Heart right ventricle (tissue), 16 donors: ENCODE measurements at regions not wholly inside any gene's neighbourhood (a gene's known extent, or its start where the extent isn't known, plus 50 kb on each side); places are given as distances from the start of the nearest gene placed in this dataset.
A peak's percentile ranks its signal among the peaks of the same experiment; 100 is the strongest.

Experiments used
- ATAC-seq, 8 donors: fragments of 200-7000 bp; cut with Tn5 transposase; one replicate each; pipeline ENCODE4 v1.9.1; 2020; ENCODE audit warnings: mild to moderate bottlenecking in 8 of 8, moderate library complexity in 8 of 8, moderate number of reproducible peaks in 1 of 8
- DNase-seq, 2 donors: peaks; one replicate each; pipeline ENCODE4 v3.0.0-alpha.2; 2020
- H3K27ac ChIP-seq, 10 donors: fragments of 200-600 bp; sonication (generic) in 2 of 10; one replicate each; pipeline versions ENCODE4 v1.5.0 to v1.8.0; 2020 to 2022; ENCODE audit warnings: mild to moderate bottlenecking in 3 of 10
- H3K27me3 ChIP-seq, 7 donors: fragments of 200-600 bp; one replicate each; pipeline ENCODE4 v1.8.0; 2021 to 2022; ENCODE audit warnings: mild to moderate bottlenecking in 2 of 7
- H3K36me3 ChIP-seq, 9 donors: fragments of 200-600 bp; sonication (generic) in 1 of 9; one replicate each; pipeline versions ENCODE4 v1.5.0 to v1.8.0; 2020 to 2022; ENCODE audit warnings: mild to moderate bottlenecking in 2 of 9
- H3K4me1 ChIP-seq, 9 donors: fragments of 200-600 bp; sonication (generic) in 1 of 9; one replicate each; pipeline versions ENCODE4 v1.5.0 to v1.8.0; 2020 to 2022; ENCODE audit warnings: mild to moderate bottlenecking in 4 of 9
- H3K4me3 ChIP-seq, 10 donors: fragments of 200-600 bp; sonication (generic) in 2 of 10; one replicate each; pipeline versions ENCODE4 v1.5.0 to v1.8.0; 2020 to 2022; ENCODE audit warnings: mild to moderate bottlenecking in 7 of 10, moderate library complexity in 2 of 10
- H3K9me3 ChIP-seq, 11 donors: fragments of 200-600 bp in 10 of 11; sonication (generic) in 2 of 11; one replicate each; pipeline versions ENCODE4 v1.5.0 to v1.8.0; 2013 to 2022; ENCODE audit warnings: mild to moderate bottlenecking in 2 of 11, control low read depth in 1 of 11, moderate library complexity in 1 of 11
- WGBS, 2 donors: extraction: QIAGEN DNeasy Blood & Tissue Kit; methylation state at CpG; one replicate each; pipeline ENCODE4 v1.1.7; 2013; ENCODE audit warnings: inconsistent platforms in 1 of 2; 5-methylcytosine and 5-hydroxymethylcytosine counted together
- intact Hi-C, 10 donors: fragments of 100-400 bp; cut with DNase I; formaldehyde crosslinking; loops; one replicate each; pipeline versions ENCODE4 v1.11.1 to v1.14.2; 2022
- TF ChIP-seq, protein P1 (sequence below), 9 donors: fragments of 200-600 bp; sonication (generic) in 2 of 9; IDR thresholded peaks; one replicate each; pipeline versions ENCODE4 v1.5.0 to v1.8.0; 2021 to 2022; ENCODE audit warnings: antibody characterized with exemption in 9 of 9, mild to moderate bottlenecking in 5 of 9, moderate library complexity in 1 of 9
- donor health status: Arrhythmogenic right ventricular cardiomyopathy.
- donor health status: ischemic (EF 13 %, LVEDD 7.1; RV severe dilation, severe dysfunction).
- donor health status: healthy with polysubstance abuse.
- donor health status: DM: no; HTN: yes; CAD: no.
- donor health status: DM: no; HTN: no; CAD: no.
- donor health status: ischemic (EF 25% LVEDD 6.9; RV normal size, moderate dysfunction).
- donor health status: ischemic (EF 25% LVEDD 5.7; RV mildly dilated, moderate dysfunction).
- donor health status: healthy.
- donor health status: DM: yes; HTN: yes; CAD: no.
- donor health status: Ischemic cardiomyopathy.
- donor health status: ischemic (EF 35%, LVEDD 5.7; RV mildly dilated, moderate dysfunction).
- donor health status: nonischemic (EF 11% LVEDD 7.7; RV severe dilation, severe dysfunction).
- donor health status: DM: yes; HTN: yes; CAD: no.
- donor health status: PGD.
- donor health status: ischemic (EF 29% LVEDD 5.4; RV normal size, mild dysfunction).
- donor health status: nonischemic (EF 23%, LVEDD 6.1; RV moderate dilation, normal function).

DNA sequence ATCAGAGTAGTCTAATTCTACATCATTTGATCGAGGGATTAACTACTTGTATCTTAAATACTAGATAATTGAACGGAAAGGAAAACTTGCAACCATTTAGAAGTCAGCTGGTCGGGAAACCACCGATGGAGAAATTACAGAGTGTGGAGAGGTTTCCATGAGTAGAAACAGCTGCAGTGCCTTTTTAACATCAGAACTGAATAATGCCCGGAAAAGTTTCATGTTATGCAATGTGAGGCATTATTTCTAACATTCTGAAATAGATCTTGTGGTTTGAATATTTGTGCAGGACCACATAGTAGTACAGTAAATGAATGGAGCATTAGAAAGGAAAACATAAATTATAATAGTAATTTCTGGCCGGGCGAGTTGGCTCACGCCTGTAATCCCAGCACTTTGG lies 88.1 kb upstream of the RNF180 start:
- intact Hi-C loops = loop anchor here in 2 of 10 donors (10.0 kb wide), 2 partner anchors 137 to 537 kb away; no protein-coding TSS in a partner anchor

DNA sequence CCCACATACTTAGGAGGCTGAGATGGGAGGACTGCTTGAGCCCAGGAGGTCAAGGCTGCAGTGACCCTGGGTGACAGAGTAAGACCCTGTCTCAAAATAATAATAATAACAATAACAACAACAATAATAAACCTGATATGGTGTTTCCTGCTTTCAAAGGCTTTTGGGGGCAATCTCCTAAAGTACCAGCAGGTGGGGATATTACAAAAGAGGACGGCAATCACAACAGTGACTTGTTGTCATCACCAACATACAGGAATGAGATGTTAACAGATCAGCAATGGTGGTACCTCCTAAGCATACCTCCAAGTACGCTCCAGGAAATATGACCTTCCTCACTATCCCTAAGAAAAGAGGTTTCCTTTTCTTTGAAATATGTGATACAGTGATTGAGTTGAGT lies 91.1 kb upstream of the RNF180 start:
- 7 to 9% methylated on average over 2 of the region's 2 CpGs for WGBS, 2 donors
- H3K4me3 ChIP-seq = no peak overlapping the region
- intact Hi-C loops = loop anchor here in 4 of 10 donors (5.0 to 10.0 kb wide), 5 partner anchors 133 to 540 kb away; no protein-coding TSS in a partner anchor
- ATAC-seq (peak in 1 of 8 donors; percentile 41), DNase-seq (no peak)
- no peaks in the 10 kb centered on the region for H3K4me1 ChIP-seq
- no peaks in the 10 kb centered on the region for H3K36me3 ChIP-seq
- TF ChIP-seq, protein P1, sequence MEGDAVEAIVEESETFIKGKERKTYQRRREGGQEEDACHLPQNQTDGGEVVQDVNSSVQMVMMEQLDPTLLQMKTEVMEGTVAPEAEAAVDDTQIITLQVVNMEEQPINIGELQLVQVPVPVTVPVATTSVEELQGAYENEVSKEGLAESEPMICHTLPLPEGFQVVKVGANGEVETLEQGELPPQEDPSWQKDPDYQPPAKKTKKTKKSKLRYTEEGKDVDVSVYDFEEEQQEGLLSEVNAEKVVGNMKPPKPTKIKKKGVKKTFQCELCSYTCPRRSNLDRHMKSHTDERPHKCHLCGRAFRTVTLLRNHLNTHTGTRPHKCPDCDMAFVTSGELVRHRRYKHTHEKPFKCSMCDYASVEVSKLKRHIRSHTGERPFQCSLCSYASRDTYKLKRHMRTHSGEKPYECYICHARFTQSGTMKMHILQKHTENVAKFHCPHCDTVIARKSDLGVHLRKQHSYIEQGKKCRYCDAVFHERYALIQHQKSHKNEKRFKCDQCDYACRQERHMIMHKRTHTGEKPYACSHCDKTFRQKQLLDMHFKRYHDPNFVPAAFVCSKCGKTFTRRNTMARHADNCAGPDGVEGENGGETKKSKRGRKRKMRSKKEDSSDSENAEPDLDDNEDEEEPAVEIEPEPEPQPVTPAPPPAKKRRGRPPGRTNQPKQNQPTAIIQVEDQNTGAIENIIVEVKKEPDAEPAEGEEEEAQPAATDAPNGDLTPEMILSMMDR (IDR thresholded peaks at IDR 0.05) = peak in 8 of 9 donors; percentile 20 to 65 (median 58)
- no peak overlapping the region for H3K27ac ChIP-seq
- no peaks in the 10 kb centered on the region for H3K27me3 ChIP-seq
- no peaks in the 10 kb centered on the region for H3K9me3 ChIP-seq

More for the DNA sequence above, 88.1 kb upstream of the RNF180 start:
- Histone ChIP-seq H3K4me3 (no peak overlapping the region), H3K27ac (no peak overlapping the region), H3K4me1 (no peaks in the 10 kb centered on the region), H3K36me3 (no peaks in the 10 kb centered on the region), H3K9me3 (no peaks in the 10 kb centered on the region), H3K27me3 (no peaks in the 10 kb centered on the region)
- DNase-seq (no peak), ATAC-seq (no peak)
- 81 to 85% methylated on average over 8 of the region's 8 CpGs for WGBS, 2 donors
- TF ChIP-seq, protein P1 (IDR thresholded peaks at IDR 0.05) = no peak

DNA sequence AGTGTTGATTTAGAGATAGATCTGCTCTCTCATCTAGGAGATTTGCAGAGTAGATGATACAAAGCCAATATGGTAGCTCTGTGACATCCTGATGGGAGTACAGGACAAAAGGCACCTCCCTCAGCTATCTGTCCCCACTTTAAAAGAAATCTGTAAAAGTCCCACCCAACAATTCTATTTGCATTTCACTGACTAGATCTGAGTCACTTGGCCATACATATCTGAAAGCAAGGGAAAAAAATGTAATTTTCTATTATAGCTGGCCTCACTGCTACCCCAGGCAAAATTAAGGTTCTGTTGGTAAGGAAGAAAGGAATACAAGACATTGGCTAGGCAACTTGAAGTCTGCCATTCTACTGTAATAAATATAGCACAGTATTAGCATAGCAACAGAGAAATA lies 96.2 kb upstream of the RNF180 start:
- peaks cover 0 to 3% (median 0%) of the 10 kb centered on the region in 7 donors for H3K27me3 ChIP-seq
- H3K36me3 ChIP-seq = no peaks in the 10 kb centered on the region
- H3K27ac ChIP-seq = no peak overlapping the region
- no peaks in the 10 kb centered on the region for H3K4me1 ChIP-seq
- intact Hi-C loops = no loop called here
- H3K9me3 ChIP-seq = peaks cover 0 to 12% (median 0%) of the 10 kb centered on the region in 11 donors
- H3K4me3 ChIP-seq = no peak overlapping the region
- TF ChIP-seq, protein P1 (IDR thresholded peaks at IDR 0.05) = no peak
- ATAC-seq (no peak), DNase-seq (no peak)

DNA sequence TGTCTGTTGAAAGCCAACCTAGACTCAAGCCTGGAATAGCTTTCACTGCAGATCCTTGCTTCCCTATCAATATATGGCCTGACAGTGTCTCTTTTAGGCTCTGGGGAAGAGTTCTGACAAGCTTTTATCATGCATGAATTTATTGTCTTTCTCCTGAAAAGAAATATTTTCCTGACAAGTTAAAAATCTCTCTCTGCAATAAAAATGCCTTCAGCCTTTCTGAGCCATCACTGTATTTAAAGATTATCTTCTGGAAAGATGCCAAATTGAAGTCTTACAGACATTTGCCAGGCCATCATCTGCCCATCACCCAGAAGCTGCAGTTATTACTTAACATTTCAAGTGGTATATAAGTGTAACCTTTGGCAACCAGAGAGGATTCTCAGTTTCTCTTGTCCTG lies 88.1 kb upstream of the HTR1A start:
- TF ChIP-seq, protein P1 (IDR thresholded peaks at IDR 0.05) = no peak
- Histone ChIP-seq H3K27me3 (no peaks in the 10 kb centered on the region), H3K4me3 (no peak overlapping the region), H3K4me1 (no peaks in the 10 kb centered on the region), H3K9me3 (peaks cover 0 to 40% (median 8%) of the 10 kb centered on the region in 11 donors), H3K36me3 (no peaks in the 10 kb centered on the region), H3K27ac (no peak overlapping the region)
- no peak for DNase-seq
- intact Hi-C loops = no loop called here
- no peak for ATAC-seq
